Tibial artery (tissue), 4 donors: ENCODE measurements at regions not wholly inside any gene's neighbourhood (a gene's known extent, or its start where the extent isn't known, plus 50 kb on each side); places are given as distances from the start of the nearest gene placed in this dataset.

Experiments
- DNase-seq, 2 donors: peaks; one replicate each; pipeline ENCODE4 v3.0.0-alpha.2; 2019
- H3K27ac ChIP-seq, 2 donors: fragments of 200-600 bp; sonication (generic) in 1 of 2; 1 replicate in 1 of 2; 2 replicates in 1 of 2; pipeline ENCODE4 v1.5.1; 2018 to 2019; ENCODE audit warnings: mild to moderate bottlenecking in 1 of 2
- H3K27me3 ChIP-seq, 2 donors: fragments of 200-600 bp; sonication (generic) in 1 of 2; one replicate each; pipeline versions ENCODE4 v1.5.1 to v1.6.0; 2016 to 2019
- H3K36me3 ChIP-seq, 3 donors: fragments of 200-600 bp; sonication (generic) in 2 of 3; one replicate each; pipeline ENCODE4 v1.5.1; 2016 to 2019; ENCODE audit warnings: mild to moderate bottlenecking in 2 of 3
- H3K4me1 ChIP-seq, 4 donors: fragments of 200-600 bp; sonication (generic) in 2 of 4; 1 replicate in 3 of 4; 2 replicates in 1 of 4; pipeline ENCODE4 v1.5.1; 2016 to 2019
- H3K4me3 ChIP-seq, 2 donors: fragments of 200-600 bp; sonication (generic) in 1 of 2; 1 replicate in 1 of 2; 2 replicates in 1 of 2; pipeline ENCODE4 v1.5.1; 2018 to 2019; ENCODE audit warnings: mild to moderate bottlenecking in 2 of 2
- H3K9me3 ChIP-seq, 3 donors: fragments of 200-600 bp; sonication (generic) in 1 of 3; one replicate each; pipeline ENCODE4 v1.5.1; 2016 to 2019
- CTCF ChIP-seq, 2 experiments: fragments of 200-600 bp in 1 of 2; fragments of 450-650 bp in 1 of 2; IDR thresholded peaks; one replicate each; pipeline ENCODE4 v1.5.1; 2017 to 2019; ENCODE audit warnings: antibody characterized with exemption in 2 of 2, mild to moderate bottlenecking in 1 of 2, moderate library complexity in 1 of 2
- intact Hi-C: fragments of 100-400 bp; cut with DNase I; formaldehyde crosslinking; loops from one replicate; pipeline ENCODE4 v1.15.0; 2023; ENCODE audit warnings: low total_unique reads

GRCh38 chr15:70200511-70201424, 103.1 kb upstream of the TLE3 start:
- H3K4me3 ChIP-seq, result no peak overlapping the region
- H3K27ac ChIP-seq, result no peak overlapping the region
- H3K27me3 ChIP-seq, result no peaks in the 10 kb centered on the region
- H3K36me3 ChIP-seq, result no peaks in the 10 kb centered on the region
- peaks cover 0 to 17% (median 12%) of the 10 kb centered on the region in 4 donors for H3K4me1 ChIP-seq
- intact Hi-C loops, result no loop called here
- H3K9me3 ChIP-seq, result no peaks in the 10 kb centered on the region
- DNase-seq, result peak in 1 of 2 donors; percentile 50
- no peak for TF ChIP-seq CTCF (IDR thresholded peaks at IDR 0.05)

DNA sequence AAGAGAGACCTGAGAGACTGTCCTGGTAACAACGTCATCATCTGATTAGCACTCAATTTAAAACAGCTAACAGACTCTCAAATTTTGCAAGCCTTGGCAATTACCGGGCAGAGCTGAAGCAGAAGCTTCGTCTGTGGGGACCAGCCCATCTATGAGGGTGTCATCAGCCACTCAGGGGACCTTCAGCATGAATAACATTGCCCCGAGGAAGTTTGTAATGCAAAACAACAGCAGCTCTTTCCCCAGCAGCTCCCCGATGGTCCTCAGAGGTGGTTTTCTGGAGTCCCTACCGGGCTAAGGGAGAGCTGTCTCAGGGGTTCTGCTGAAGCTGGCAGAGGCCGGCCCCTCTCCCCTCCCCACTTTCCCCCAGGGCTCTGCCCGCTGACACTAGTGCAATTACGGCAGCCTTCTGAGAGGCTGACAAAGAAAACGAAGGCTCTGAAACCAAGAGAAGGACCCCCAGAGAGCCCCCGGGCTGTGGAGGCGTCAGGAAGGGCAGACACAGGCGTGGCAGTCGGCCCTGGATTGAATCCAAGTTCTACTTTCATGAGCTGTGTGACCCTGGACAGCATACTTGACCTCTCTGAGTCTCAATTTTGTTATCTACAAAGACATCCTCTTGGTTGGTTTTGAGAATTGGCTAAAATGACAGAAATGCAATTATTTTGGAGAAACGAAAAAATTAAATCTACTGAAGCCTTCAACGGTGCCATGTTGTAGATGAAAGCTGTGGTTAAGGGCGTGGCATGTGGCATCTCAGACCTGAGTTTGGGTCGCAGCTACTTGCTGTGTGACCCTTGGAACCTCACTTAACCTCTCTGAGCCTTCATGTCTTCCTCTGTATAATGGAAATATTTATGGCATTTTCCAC, 102.1 kb upstream of the TLE3 start:
- peak in 1 of 2 donors; percentile 51 for DNase-seq
- Histone ChIP-seq H3K27me3 (no peaks in the 10 kb centered on the region), H3K27ac (no peak overlapping the region), H3K36me3 (no peaks in the 10 kb centered on the region), H3K4me1 (peaks cover 0 to 27% (median 21%) of the 10 kb centered on the region in 4 donors), H3K4me3 (no peak overlapping the region), H3K9me3 (no peaks in the 10 kb centered on the region)
- no peak for TF ChIP-seq CTCF (IDR thresholded peaks at IDR 0.05)
- intact Hi-C loops, result loop anchor here (5.0 kb wide), 1 partner anchor 63 kb away; no protein-coding TSS in a partner anchor

DNA sequence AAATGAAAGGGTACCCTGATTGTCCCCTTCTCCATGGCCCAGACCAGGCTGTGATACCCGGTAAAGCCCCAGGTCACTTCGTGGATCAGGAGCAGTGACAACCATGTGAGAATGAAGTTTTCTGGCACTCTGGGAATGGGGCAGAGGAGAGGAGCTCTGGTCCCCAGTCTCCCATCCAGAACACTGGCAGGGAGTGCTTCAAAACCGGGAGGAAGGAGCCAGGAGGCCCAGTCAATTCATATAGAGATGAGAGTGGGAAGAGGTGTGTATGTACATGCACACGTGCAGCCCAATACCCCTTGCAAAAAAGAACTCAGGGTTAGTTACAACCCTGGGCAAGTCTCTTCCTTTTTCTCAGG, 101.4 kb upstream of the TLE3 start:
- TF ChIP-seq CTCF (IDR thresholded peaks at IDR 0.05), result no peak
- no peak overlapping the region for H3K27ac ChIP-seq
- H3K4me3 ChIP-seq, result no peak overlapping the region
- DNase-seq, result no peak
- no peaks in the 10 kb centered on the region for H3K27me3 ChIP-seq
- H3K4me1 ChIP-seq, result peaks cover 0 to 30% (median 24%) of the 10 kb centered on the region in 4 donors
- intact Hi-C loops, result loop anchor here (5.0 kb wide), 1 partner anchor 63 kb away; no protein-coding TSS in a partner anchor
- no peaks in the 10 kb centered on the region for H3K9me3 ChIP-seq
- H3K36me3 ChIP-seq, result no peaks in the 10 kb centered on the region

DNA sequence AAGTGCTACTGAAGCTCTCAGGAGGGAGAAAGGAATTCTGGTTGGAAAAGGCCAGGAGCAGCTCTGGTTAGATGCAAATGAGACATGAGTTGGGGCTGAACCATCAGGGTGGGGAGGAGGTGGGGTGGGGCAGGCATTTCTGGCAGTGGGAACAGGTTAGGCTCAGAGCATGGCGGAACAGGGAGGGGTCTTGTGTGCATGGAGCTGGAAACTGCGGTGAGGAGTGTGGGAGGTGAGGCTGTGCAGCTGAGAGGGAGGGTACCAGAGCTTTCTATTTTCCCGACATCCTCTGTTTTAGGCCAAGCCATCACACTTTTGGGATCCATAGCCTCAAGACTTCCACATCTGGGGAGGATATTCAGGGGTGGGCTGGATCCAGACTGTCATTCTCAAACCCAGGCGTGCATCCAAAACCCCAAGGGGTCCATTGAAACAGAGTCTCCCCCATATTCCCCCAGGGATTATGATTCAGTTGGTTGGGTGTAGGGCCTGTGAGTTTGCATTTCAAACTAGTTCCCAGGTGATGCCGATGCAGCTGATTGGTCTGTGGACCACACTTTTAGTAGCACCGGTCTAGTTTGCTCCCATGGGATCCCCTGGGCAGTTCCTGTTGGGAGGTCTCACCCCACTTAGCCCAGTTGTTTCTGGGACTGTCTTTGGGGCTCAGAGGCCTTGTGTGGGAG, 100.9 kb upstream of the TLE3 start:
- no peak overlapping the region for H3K27ac ChIP-seq
- H3K27me3 ChIP-seq, result no peaks in the 10 kb centered on the region
- H3K9me3 ChIP-seq, result no peaks in the 10 kb centered on the region
- H3K36me3 ChIP-seq, result no peaks in the 10 kb centered on the region
- peaks cover 0 to 30% (median 24%) of the 10 kb centered on the region in 4 donors for H3K4me1 ChIP-seq
- H3K4me3 ChIP-seq, result no peak overlapping the region
- no peak for TF ChIP-seq CTCF (IDR thresholded peaks at IDR 0.05)
- no peak for DNase-seq
- intact Hi-C loops, result loop anchor here (5.0 kb wide), 1 partner anchor 64 kb away; no protein-coding TSS in a partner anchor

GRCh38 chr15:70197945-70198361, 100.2 kb upstream of the TLE3 start:
- H3K4me3 ChIP-seq, result no peak overlapping the region
- intact Hi-C loops, result loop anchor here (5.0 kb wide), 1 partner anchor 64 kb away; no protein-coding TSS in a partner anchor
- H3K27me3 ChIP-seq, result no peaks in the 10 kb centered on the region
- no peak overlapping the region for H3K27ac ChIP-seq
- H3K4me1 ChIP-seq, result peaks cover 0 to 30% (median 24%) of the 10 kb centered on the region in 4 donors
- H3K9me3 ChIP-seq, result no peaks in the 10 kb centered on the region
- no peaks in the 10 kb centered on the region for H3K36me3 ChIP-seq
- no peak for TF ChIP-seq CTCF (IDR thresholded peaks at IDR 0.05)
- DNase-seq, result peak in 1 of 2 donors; percentile 43
